GM12878 (cell line): ENCODE measurements at regions not wholly inside any gene's neighbourhood (a gene's known extent, or its start where the extent isn't known, plus 50 kb on each side); places are given as distances from the start of the nearest gene placed in this dataset.

Experiments used
- ATAC-seq: fragments of 200-7000 bp; cut with Tn5 transposase; 3 replicates; pipeline ENCODE4 v1.9.1; 2020; ENCODE audit warnings: mild to moderate bottlenecking, moderate library complexity
- BruUV-seq: library from RNA; stranded (reverse); fragments of 400-500 nt; replicated peaks from 2 replicates; lab custom pipeline; 2021; lab: Mats Ljungman, UMichigan
- CTCF ChIA-PET: fragments of 300-600 bp; sonication (Branson Sonifier 250); formaldehyde crosslinking; extraction: SDS; loops from one replicate; lab custom pipeline; 2021; ENCODE audit warnings: inconsistent platforms; lab: Yijun Ruan, JAX
- POLR2A ChIA-PET: fragments of 350-600 bp; formaldehyde crosslinking; extraction: SDS; loops from one replicate; lab custom pipeline; 2021; ENCODE audit warnings: inconsistent platforms; lab: Charles Lee
- RAD21 ChIA-PET: fragments of 300-600 bp; sonication (Branson Sonifier 250); formaldehyde crosslinking; loops from one replicate; lab custom pipeline; 2023; ENCODE audit warnings: antibody characterized with exemption; ENCODE audit not compliant: unreplicated experiment; lab: Charles Lee
- SMC1A ChIA-PET: fragments of 300-600 bp; sonication (Branson Sonifier 250); formaldehyde crosslinking; loops from one replicate; lab custom pipeline; 2023; ENCODE audit not compliant: unreplicated experiment, uncharacterized antibody; lab: Charles Lee
- DNase-seq: peaks from one replicate; pipeline ENCODE4 v3.0.0-alpha.2; 2011; ENCODE audit warnings: low read depth, low spot score
- FAIRE-seq: peaks from 3 replicates; lab custom pipeline; 2011; peaks lifted over from hg19 to GRCh38; lab: Jason Lieb, UNC
- H2AFZ ChIP-seq: 2 replicates; pipeline ENCODE4 v1.6.0; 2011; ENCODE audit warnings: low read depth, low read length, control low read depth; ENCODE audit not compliant: control insufficient read depth
- H3K27ac ChIP-seq: 2 replicates; pipeline ENCODE4 v1.5.1; 2011; ENCODE audit warnings: control low read depth; ENCODE audit not compliant: control insufficient read depth, insufficient read depth
- H3K27me3 ChIP-seq, 2 experiments: replicated peaks in 1 of 2; 2 replicates each; pipeline versions ENCODE4 v1.6.0 to v1.6.1; 2011; ENCODE audit warnings: low read length in 1 of 2; ENCODE audit not compliant: control insufficient read depth in 2 of 2, insufficient read depth in 2 of 2
- H3K36me3 ChIP-seq, 2 experiments: 2 replicates each; pipeline ENCODE4 v1.5.1; 2011; ENCODE audit warnings: low read length in 1 of 2; ENCODE audit not compliant: control insufficient read depth in 2 of 2, insufficient read depth in 2 of 2
- H3K4me1 ChIP-seq: 2 replicates; pipeline ENCODE4 v1.6.1; 2011; ENCODE audit warnings: mild to moderate bottlenecking, low read length, moderate library complexity, mixed read lengths; ENCODE audit not compliant: control insufficient read depth, insufficient read depth
- H3K4me2 ChIP-seq: 2 replicates; pipeline ENCODE4 v1.6.0; 2011; ENCODE audit warnings: control low read depth; ENCODE audit not compliant: control insufficient read depth, insufficient read depth
- H3K4me3 ChIP-seq: fragments of 200-600 bp; sonication (generic); 2 replicates; pipeline ENCODE4 v1.5.1; 2016
- H3K79me2 ChIP-seq: 2 replicates; pipeline ENCODE4 v1.6.0; 2011; ENCODE audit warnings: low read length; ENCODE audit not compliant: control insufficient read depth, insufficient read depth
- H3K9ac ChIP-seq: 2 replicates; pipeline ENCODE4 v1.8.0; 2011; ENCODE audit warnings: low read length, control low read depth, mixed read lengths; ENCODE audit not compliant: control insufficient read depth, insufficient read depth
- H3K9me3 ChIP-seq: replicated peaks from 3 replicates; pipeline ENCODE4 v1.5.1; 2011; ENCODE audit warnings: mild to moderate bottlenecking, low read length; ENCODE audit not compliant: control insufficient read depth, insufficient read depth
- H4K20me1 ChIP-seq: 2 replicates; pipeline ENCODE4 v1.6.0; 2011; ENCODE audit not compliant: control insufficient read depth, insufficient read depth
- ATF2 ChIP-seq: IDR thresholded peaks from 2 replicates; pipeline ENCODE4 v1.6.1; 2012; ENCODE audit warnings: low read length, inconsistent platforms
- BCL3 ChIP-seq: IDR thresholded peaks from 2 replicates; pipeline ENCODE4 v1.6.1; 2011; ENCODE audit warnings: borderline replicate concordance, low read depth, mild to moderate bottlenecking, moderate library complexity, low read length; ENCODE audit not compliant: insufficient read depth, poor library complexity, severe bottlenecking
- CREM ChIP-seq: IDR thresholded peaks from 2 replicates; pipeline ENCODE4 v1.6.1; 2014; ENCODE audit warnings: antibody characterized with exemption, low read depth
- EP300 ChIP-seq, 2 experiments: fragments of 150-350 bp in 1 of 2; IDR thresholded peaks; 2 replicates each; pipeline ENCODE4 v1.6.1; 2011 to 2012; ENCODE audit warnings: low read depth in 2 of 2, low read length in 2 of 2, borderline replicate concordance in 1 of 2, improper control_type of control experiment in 1 of 2, inconsistent platforms in 1 of 2; ENCODE audit not compliant: control insufficient read depth in 1 of 2
- HDAC6 ChIP-seq: fragments of 200-600 bp; sonication (generic); IDR thresholded peaks from one replicate; pipeline ENCODE4 v1.8.0; 2017; ENCODE audit warnings: antibody characterized with exemption; ENCODE audit not compliant: unreplicated experiment
- IRF5 ChIP-seq: fragments of 450-650 bp; IDR thresholded peaks from 2 replicates; pipeline ENCODE4 v1.6.1; 2017; ENCODE audit warnings: borderline replicate concordance
- PRDM15 ChIP-seq: fragments of 450-650 bp; formaldehyde crosslinking; IDR thresholded peaks from 2 replicates; pipeline ENCODE4 v1.4.0; 2020; ENCODE audit warnings: mild to moderate bottlenecking, moderate library complexity
- SMAD1 ChIP-seq: fragments of 450-650 bp; IDR thresholded peaks from 2 replicates; pipeline ENCODE4 v1.6.1; 2018; ENCODE audit warnings: mild to moderate bottlenecking, low read depth; ENCODE audit not compliant: partially characterized antibody
- ZBTB4 ChIP-seq: fragments of 450-650 bp; formaldehyde crosslinking; IDR thresholded peaks from 2 replicates; pipeline ENCODE4 v1.4.0; 2022; ENCODE audit warnings: mild to moderate bottlenecking, moderate library complexity
- ZNF217 ChIP-seq: fragments of 450-650 bp; IDR thresholded peaks from 2 replicates; pipeline ENCODE4 v1.6.1; 2017; ENCODE audit warnings: antibody characterized with exemption, mild to moderate bottlenecking
- WGBS: methylation state at CpG from one replicate; pipeline ENCODE4 v1.1.6; 2016; ENCODE audit warnings: low lambda C conversion rate; ENCODE audit not compliant: insufficient replicate concordance, insufficient coverage; ENCODE audit errors: missing lambda C conversion rate; 5-methylcytosine and 5-hydroxymethylcytosine counted together
- in situ Hi-C: fragments of 300-500 bp; cut with MboI; formaldehyde crosslinking; loops from 9 replicates; pipeline ENCODE4 v1.14.3; 2018; ENCODE audit warnings: mixed read lengths
- intact Hi-C: fragments of 100-400 bp; cut with micrococcal nuclease; formaldehyde crosslinking; loops from one replicate; pipeline ENCODE4 v1.14.2; 2022; ENCODE audit not compliant: unreplicated experiment

GRCh38 chr18:62460851-62461300, 61.9 kb upstream of the ZCCHC2 start:
- Histone ChIP-seq H3K4me2 (no peak overlapping the region), H3K36me3 (no peaks in the 10 kb centered on the region), H4K20me1 (no peaks in the 10 kb centered on the region), H2AFZ (no peak overlapping the region), H3K9ac (no peak overlapping the region), H3K9me3 (no peaks in the 10 kb centered on the region), H3K79me2 (no peaks in the 10 kb centered on the region), H3K27me3 (no peaks in the 10 kb centered on the region; a peak in 1 of 4 replicates), H3K4me1 (no peaks in the 10 kb centered on the region; the same call in 1 of the 2 replicates), H3K27ac (no peak overlapping the region), H3K4me3 (no peak overlapping the region)
- in situ Hi-C loops: no loop called here
- ATAC-seq (no peak), FAIRE-seq (no peak), DNase-seq (no peak)
- no TSS peak for BruUV-seq
- SMC1A ChIA-PET: interaction anchor here (1.0 kb wide), 1 partner anchor 23 kb away, joined by 3 read pairs; no protein-coding TSS in a partner anchor
- intact Hi-C loops: no loop called here
- POLR2A ChIA-PET: no interaction called here
- WGBS: 7% methylated on average over 1 of the region's 1 CpG
- CTCF ChIA-PET: interaction anchor here (0.9 kb wide), 1 partner anchor 36 kb away, joined by 3 read pairs; no protein-coding TSS in a partner anchor
- RAD21 ChIA-PET: no interaction called here
- no peak for TF ChIP-seq ZBTB4 (CRISPR knock-in tag)
- TF ChIP-seq SMAD1: no peak
- TF ChIP-seq HDAC6: no peak
- no peak for TF ChIP-seq BCL3
- TF ChIP-seq PRDM15 (CRISPR knock-in tag): no peak
- TF ChIP-seq EP300 (IDR thresholded peaks at IDR 0.05; ENCODE audit: borderline replicate concordance in 1 of 2, control insufficient read depth in 1 of 2, low read depth in 2 of 2, low read length in 2 of 2): no peak
- TF ChIP-seq CREM: no peak
- no peak for TF ChIP-seq ZNF217
- no peak for TF ChIP-seq IRF5
- TF ChIP-seq ATF2: no peak
